ENCODE measurements at regions not wholly inside any gene's neighbourhood (a gene's known extent, or its start where the extent isn't known, plus 50 kb on each side); places are given as distances from the start of the nearest gene placed in this dataset.

DNA sequence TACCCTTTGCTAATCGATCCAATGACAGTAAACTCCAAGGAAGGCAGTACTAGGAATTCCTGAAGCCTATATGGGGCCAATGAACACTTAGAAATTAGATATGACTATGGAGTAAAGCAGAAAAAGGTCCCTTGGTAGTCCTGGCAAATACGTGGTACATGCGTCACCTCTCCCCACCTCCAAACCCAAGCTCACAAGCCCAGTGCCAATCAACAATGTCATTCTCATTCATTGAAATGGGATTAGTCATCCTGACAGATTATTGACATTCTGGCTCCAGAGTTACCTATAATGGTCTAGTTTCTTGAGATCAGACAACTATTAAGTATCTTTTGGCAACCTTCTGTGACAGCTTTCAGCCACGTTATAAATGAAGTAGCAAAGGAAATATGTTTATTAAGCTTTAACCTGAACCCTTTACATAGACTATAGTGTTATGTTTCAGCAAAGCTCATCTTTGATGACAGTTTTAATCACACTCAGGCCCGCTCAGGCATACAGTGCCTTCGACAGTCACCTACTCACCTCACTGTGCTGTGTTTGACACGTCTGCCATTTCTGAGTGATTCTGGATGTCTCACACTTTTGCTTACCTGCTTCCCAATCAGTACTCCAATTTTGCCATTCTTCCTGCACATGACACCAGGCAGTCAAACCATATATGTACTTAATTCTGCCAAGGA is 69.6 kb upstream of the ADO start:
- TF ChIP-seq CTCF (conservative IDR thresholded peaks at IDR 0.05; ENCODE audit: low read depth, low read length) = no peak
- no peak overlapping the region for H3K4me3 ChIP-seq (ENCODE audit: low read length)
- no peak for DNase-seq (ENCODE audit: low read depth)

- TF ChIP-seq CTCF (conservative IDR thresholded peaks at IDR 0.05; ENCODE audit: low read depth, low read length) = no peak
- H3K4me3 ChIP-seq (ENCODE audit: low read length) = no peak overlapping the region
- no peak for DNase-seq (ENCODE audit: low read depth)
Measured at GRCh38 chr10:62735464-62736167, 68.9 kb upstream of the ADO start.

- no peak for TF ChIP-seq CTCF (conservative IDR thresholded peaks at IDR 0.05; ENCODE audit: low read depth, low read length)
- no peak overlapping the region for H3K4me3 ChIP-seq (ENCODE audit: low read length)
- DNase-seq (ENCODE audit: low read depth) = no peak
Measured at GRCh38 chr10:62736168-62736546, 68.4 kb upstream of the ADO start.

- no peak overlapping the region for H3K4me3 ChIP-seq (ENCODE audit: low read length)
- no peak for TF ChIP-seq CTCF (conservative IDR thresholded peaks at IDR 0.05; ENCODE audit: low read depth, low read length)
- peak; percentile 33 for DNase-seq (ENCODE audit: low read depth)
Measured at GRCh38 chr10:62738916-62739315, 65.6 kb upstream of the ADO start.

- no peak for DNase-seq (ENCODE audit: low read depth)
- no peak overlapping the region for H3K4me3 ChIP-seq (ENCODE audit: low read length)
- no peak for TF ChIP-seq CTCF (conservative IDR thresholded peaks at IDR 0.05; ENCODE audit: low read depth, low read length)
Measured at GRCh38 chr10:62740885-62741745, 63.4 kb upstream of the ADO start.

- H3K4me3 ChIP-seq (ENCODE audit: low read length) = no peak overlapping the region
- DNase-seq (ENCODE audit: low read depth) = no peak
- no peak for TF ChIP-seq CTCF (conservative IDR thresholded peaks at IDR 0.05; ENCODE audit: low read depth, low read length)
Measured at GRCh38 chr10:62741996-62742395, 62.5 kb upstream of the ADO start.
